NCI-H2227 treated with DMSO at 0.1 percent for 48 hours (cell line): ENCODE measurements at regions not wholly inside any gene's neighbourhood (a gene's known extent, or its start where the extent isn't known, plus 50 kb on each side); places are given as distances from the start of the nearest gene placed in this dataset.

Source experiments
- DNase-seq: peaks from one replicate; lab custom pipeline; 2025; lab: John Stamatoyannopoulos, UW

- no peak for DNase-seq
Observed at GRCh38 chr22:27636716-27637508, 164.6 kb downstream of the MN1 start.

- DNase-seq = no peak
Observed at GRCh38 chr22:27637604-27638003, 164.0 kb downstream of the MN1 start.

- no peak for DNase-seq
Observed at GRCh38 chr22:27638329-27639233, 163.0 kb downstream of the MN1 start.

GRCh38 chr22:27639248-27640086 is 162.1 kb downstream of the MN1 start:
- no peak for DNase-seq

- DNase-seq = no peak
Observed at GRCh38 chr22:27641049-27641795, 160.3 kb downstream of the MN1 start.

GRCh38 chr22:27642104-27642800 is 159.3 kb downstream of the MN1 start:
- DNase-seq = no peak

- no peak for DNase-seq
Observed at GRCh38 chr22:27643907-27644306, 157.6 kb downstream of the MN1 start.

GRCh38 chr22:27644566-27644965 is 157.0 kb downstream of the MN1 start:
- DNase-seq = no peak

- no peak for DNase-seq
Observed at GRCh38 chr22:27647540-27647939, 154.0 kb downstream of the MN1 start.

GRCh38 chr22:27648074-27648473 is 153.5 kb downstream of the MN1 start:
- DNase-seq = no peak

GRCh38 chr22:27648853-27649252 is 152.7 kb downstream of the MN1 start:
- no peak for DNase-seq

GRCh38 chr22:27650572-27650971 is 151.0 kb downstream of the MN1 start:
- no peak for DNase-seq

GRCh38 chr22:27650985-27651384 is 150.6 kb downstream of the MN1 start:
- no peak for DNase-seq

- no peak for DNase-seq
Observed at GRCh38 chr22:27651486-27651885, 150.1 kb downstream of the MN1 start.

GRCh38 chr22:27654546-27655445 is 146.8 kb downstream of the MN1 start:
- DNase-seq = no peak

- DNase-seq = no peak
Observed at GRCh38 chr22:27655582-27656185, 145.9 kb downstream of the MN1 start.

- DNase-seq = no peak
Observed at GRCh38 chr22:27656970-27657369, 144.6 kb downstream of the MN1 start.

GRCh38 chr22:27660306-27660705 is 141.2 kb downstream of the MN1 start:
- no peak for DNase-seq
